NT2/D1 (cell line): ENCODE measurements at regions not wholly inside any gene's neighbourhood (a gene's known extent, or its start where the extent isn't known, plus 50 kb on each side); places are given as distances from the start of the nearest gene placed in this dataset.
"Not testable (repeated sequence)": the region's sequence is repeated elsewhere in the genome, so short reads cannot be mapped to it uniquely, and the experiment has no call there.

Source experiments
- SUZ12 ChIP-seq: IDR thresholded peaks from 2 replicates; pipeline ENCODE4 v1.6.1; 2011; ENCODE audit not compliant: insufficient read length, insufficient read depth; ENCODE audit errors: extremely low read depth
- ZNF274 ChIP-seq: IDR thresholded peaks from 2 replicates; pipeline ENCODE4 v1.6.1; 2011; ENCODE audit warnings: mild to moderate bottlenecking, low read depth, low read length

- TF ChIP-seq ZNF274, SUZ12: not testable (repeated sequence)
These were observed 77.6 kb upstream of the ADORA2B start for GRCh38 chr17:15867331-15867730.
